Uterus (tissue), 2 donors: ENCODE measurements at regions not wholly inside any gene's neighbourhood (a gene's known extent, or its start where the extent isn't known, plus 50 kb on each side); places are given as distances from the start of the nearest gene placed in this dataset.

Experiments
- POLR2A ChIP-seq, 2 donors: fragments of 450-650 bp; IDR thresholded peaks; one replicate each; pipeline ENCODE4 v1.6.1; 2016; ENCODE audit warnings: antibody characterized with exemption in 2 of 2, mild to moderate bottlenecking in 1 of 2, moderate library complexity in 1 of 2
- TF ChIP-seq, protein P1 (sequence below), 4 experiments: fragments of 200-600 bp in 2 of 4; fragments of 450-650 bp in 2 of 4; sonication (generic) in 2 of 4; IDR thresholded peaks; one replicate each; pipeline ENCODE4 v1.5.1; 2016 to 2019; ENCODE audit warnings: antibody characterized with exemption in 4 of 4, mild to moderate bottlenecking in 2 of 4, moderate library complexity in 1 of 4

DNA sequence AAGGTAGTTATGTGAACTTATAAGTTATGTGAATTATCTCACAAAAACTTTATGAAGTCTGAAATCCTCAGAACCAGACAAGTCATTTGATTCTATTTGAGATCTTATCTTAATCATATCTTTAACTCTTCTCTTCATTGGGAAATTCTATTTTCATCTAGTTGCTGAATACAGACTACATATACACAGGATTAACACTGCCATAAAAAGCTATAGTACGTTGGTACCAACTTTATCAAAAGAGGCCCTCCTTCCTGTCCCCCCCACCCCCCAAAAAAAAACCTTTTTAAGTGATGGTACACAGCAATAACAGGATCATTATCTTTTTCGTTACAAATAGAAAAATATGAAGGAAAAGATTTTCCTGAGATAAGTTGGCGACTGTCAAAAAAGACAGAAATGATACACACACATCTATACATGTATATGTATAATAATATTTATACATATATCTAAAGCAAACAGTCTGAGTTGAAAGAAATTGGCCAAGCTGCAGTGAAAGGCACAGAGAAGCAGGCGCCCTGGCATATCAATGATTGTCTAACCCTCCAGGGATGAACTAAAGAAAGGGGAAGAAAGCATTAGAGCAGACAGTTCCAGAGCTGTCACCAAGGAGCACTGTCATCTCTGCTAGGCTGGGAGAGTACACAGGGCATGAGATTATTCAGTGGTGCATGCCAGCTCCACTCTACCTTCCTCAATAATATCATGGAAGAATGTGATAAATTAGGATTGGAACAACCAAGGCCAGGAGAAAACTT is 116.7 kb downstream of the KLF12 start:
- TF ChIP-seq, protein P1, sequence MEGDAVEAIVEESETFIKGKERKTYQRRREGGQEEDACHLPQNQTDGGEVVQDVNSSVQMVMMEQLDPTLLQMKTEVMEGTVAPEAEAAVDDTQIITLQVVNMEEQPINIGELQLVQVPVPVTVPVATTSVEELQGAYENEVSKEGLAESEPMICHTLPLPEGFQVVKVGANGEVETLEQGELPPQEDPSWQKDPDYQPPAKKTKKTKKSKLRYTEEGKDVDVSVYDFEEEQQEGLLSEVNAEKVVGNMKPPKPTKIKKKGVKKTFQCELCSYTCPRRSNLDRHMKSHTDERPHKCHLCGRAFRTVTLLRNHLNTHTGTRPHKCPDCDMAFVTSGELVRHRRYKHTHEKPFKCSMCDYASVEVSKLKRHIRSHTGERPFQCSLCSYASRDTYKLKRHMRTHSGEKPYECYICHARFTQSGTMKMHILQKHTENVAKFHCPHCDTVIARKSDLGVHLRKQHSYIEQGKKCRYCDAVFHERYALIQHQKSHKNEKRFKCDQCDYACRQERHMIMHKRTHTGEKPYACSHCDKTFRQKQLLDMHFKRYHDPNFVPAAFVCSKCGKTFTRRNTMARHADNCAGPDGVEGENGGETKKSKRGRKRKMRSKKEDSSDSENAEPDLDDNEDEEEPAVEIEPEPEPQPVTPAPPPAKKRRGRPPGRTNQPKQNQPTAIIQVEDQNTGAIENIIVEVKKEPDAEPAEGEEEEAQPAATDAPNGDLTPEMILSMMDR (IDR thresholded peaks at IDR 0.05): no peak
- TF ChIP-seq POLR2A (IDR thresholded peaks at IDR 0.05): no peak
